ENCODE measurements at regions not wholly inside any gene's neighbourhood (a gene's known extent, or its start where the extent isn't known, plus 50 kb on each side); places are given as distances from the start of the nearest gene placed in this dataset.
A peak's percentile ranks its signal among the peaks of the same experiment; 100 is the strongest.

- Histone ChIP-seq H3K4me3 (no peak overlapping the region), H3K27ac (no peak overlapping the region), H3K4me1 (replicated peaks in 1 of 2) (no peaks in the 10 kb centered on the region)
- no peak for ATAC-seq (replicated peaks in 6 of 8)
- in situ Hi-C loops (cut with MboI; ENCODE audit: low pct_unique_long_range_greater_than_20kb in 2 of 9, low sequenced_read_pairs in 9 of 9, unreplicated experiment in 9 of 9) = no loop called here
- 0 to 100% (median 66%) methylated on average over 1 to 2 of the region's 2 CpGs; no CpG with 5 or more reads in 2 of the 10 experiments for WGBS, 10 experiments
Measured at GRCh38 chr9:29691145-29691544, 2117.9 kb upstream of the C9orf72 start.

- in situ Hi-C loops (cut with MboI; ENCODE audit: low pct_unique_long_range_greater_than_20kb in 2 of 9, low sequenced_read_pairs in 9 of 9, unreplicated experiment in 9 of 9) = no loop called here
- Histone ChIP-seq H3K4me1 (replicated peaks in 1 of 2) (no peaks in the 10 kb centered on the region), H3K4me3 (no peak overlapping the region), H3K27ac (no peak overlapping the region)
- peak in 4 of 8 experiments; percentile 25 to 80 (median 62) for ATAC-seq (replicated peaks in 6 of 8)
- 18 to 100% (median 40%) methylated on average over 1 to 6 of the region's 7 CpGs; no CpG with 5 or more reads in 2 of the 10 experiments for WGBS, 10 experiments
Measured at GRCh38 chr9:29691758-29692407, 2118.6 kb upstream of the C9orf72 start.

- ATAC-seq (replicated peaks in 6 of 8) = no peak
- Histone ChIP-seq H3K4me3 (no peak overlapping the region), H3K27ac (no peak overlapping the region), H3K4me1 (replicated peaks in 1 of 2) (no peaks in the 10 kb centered on the region)
- in situ Hi-C loops (cut with MboI; ENCODE audit: low pct_unique_long_range_greater_than_20kb in 2 of 9, low sequenced_read_pairs in 9 of 9, unreplicated experiment in 9 of 9) = no loop called here
- 0 to 100% (median 75%) methylated on average over 2 of the region's 2 CpGs; no CpG with 5 or more reads in 1 of the 10 experiments for WGBS, 10 experiments
Measured at GRCh38 chr9:29697011-29697410, 2123.7 kb upstream of the C9orf72 start.

GRCh38 chr9:29701559-29701958 lies 2128.3 kb upstream of the C9orf72 start:
- 0 to 100% (median 17%) methylated on average over 1 of the region's 1 CpG; no CpG with 5 or more reads in 5 of the 10 experiments for WGBS, 10 experiments
- no peak for ATAC-seq (replicated peaks in 6 of 8)
- in situ Hi-C loops (cut with MboI; ENCODE audit: low pct_unique_long_range_greater_than_20kb in 2 of 9, low sequenced_read_pairs in 9 of 9, unreplicated experiment in 9 of 9) = no loop called here
- H3K4me3 ChIP-seq = no peak overlapping the region
- H3K27ac ChIP-seq = no peak overlapping the region
- no peaks in the 10 kb centered on the region for H3K4me1 ChIP-seq (replicated peaks in 1 of 2)

GRCh38 chr9:29701971-29702370 lies 2128.7 kb upstream of the C9orf72 start:
- Histone ChIP-seq H3K4me1 (replicated peaks in 1 of 2) (no peaks in the 10 kb centered on the region), H3K27ac (no peak overlapping the region), H3K4me3 (no peak overlapping the region)
- no peak for ATAC-seq (replicated peaks in 6 of 8)
- in situ Hi-C loops (cut with MboI; ENCODE audit: low pct_unique_long_range_greater_than_20kb in 2 of 9, low sequenced_read_pairs in 9 of 9, unreplicated experiment in 9 of 9) = no loop called here

GRCh38 chr9:29714860-29715259 lies 2141.6 kb upstream of the C9orf72 start:
- peaks cover 0 to 13% of the 10 kb centered on the region in 2 donors for H3K4me1 ChIP-seq (replicated peaks in 1 of 2)
- WGBS, 10 experiments = 0 to 33% (median 10%) methylated on average over 1 to 2 of the region's 2 CpGs; no CpG with 5 or more reads in 3 of the 10 experiments
- in situ Hi-C loops (cut with MboI; ENCODE audit: low pct_unique_long_range_greater_than_20kb in 2 of 9, low sequenced_read_pairs in 9 of 9, unreplicated experiment in 9 of 9) = no loop called here
- peak in 4 of 8 experiments; percentile 27 to 60 (median 37) for ATAC-seq (replicated peaks in 6 of 8)
- H3K27ac ChIP-seq = no peak overlapping the region
- no peak overlapping the region for H3K4me3 ChIP-seq

GRCh38 chr9:29717631-29718030 lies 2144.3 kb upstream of the C9orf72 start:
- Histone ChIP-seq H3K4me3 (no peak overlapping the region), H3K4me1 (replicated peaks in 1 of 2) (peaks cover 0 to 13% of the 10 kb centered on the region in 2 donors), H3K27ac (no peak overlapping the region)
- WGBS, 10 experiments = 0 to 100% (median 72%) methylated on average over 1 to 2 of the region's 2 CpGs
- in situ Hi-C loops (cut with MboI; ENCODE audit: low pct_unique_long_range_greater_than_20kb in 2 of 9, low sequenced_read_pairs in 9 of 9, unreplicated experiment in 9 of 9) = no loop called here
- ATAC-seq (replicated peaks in 6 of 8) = no peak

- in situ Hi-C loops (cut with MboI; ENCODE audit: low pct_unique_long_range_greater_than_20kb in 2 of 9, low sequenced_read_pairs in 9 of 9, unreplicated experiment in 9 of 9) = loop anchor here in 1 of 9 experiments (25.0 kb wide), 1 partner anchor 93 kb away; no protein-coding TSS in a partner anchor
- ATAC-seq (replicated peaks in 6 of 8) = no peak
- no peaks in the 10 kb centered on the region for H3K4me1 ChIP-seq (replicated peaks in 1 of 2)
- H3K27ac ChIP-seq = no peak overlapping the region
- no peak overlapping the region for H3K4me3 ChIP-seq
- 0 to 92% (median 11%) methylated on average over 1 of the region's 1 CpG; no CpG with 5 or more reads in 3 of the 10 experiments for WGBS, 10 experiments
Measured at GRCh38 chr9:29730163-29730562, 2156.9 kb upstream of the C9orf72 start.

GRCh38 chr9:29740518-29740917 lies 2167.2 kb upstream of the C9orf72 start:
- H3K4me1 ChIP-seq (replicated peaks in 1 of 2) = no peaks in the 10 kb centered on the region
- no peak for ATAC-seq (replicated peaks in 6 of 8)
- no peak overlapping the region for H3K27ac ChIP-seq
- no peak overlapping the region for H3K4me3 ChIP-seq
- WGBS, 10 experiments = 0 to 100% (median 69%) methylated on average over 1 to 3 of the region's 3 CpGs
- in situ Hi-C loops (cut with MboI; ENCODE audit: low pct_unique_long_range_greater_than_20kb in 2 of 9, low sequenced_read_pairs in 9 of 9, unreplicated experiment in 9 of 9) = loop anchor here in 1 of 9 experiments (25.0 kb wide), 1 partner anchor 103 kb away; no protein-coding TSS in a partner anchor

DNA sequence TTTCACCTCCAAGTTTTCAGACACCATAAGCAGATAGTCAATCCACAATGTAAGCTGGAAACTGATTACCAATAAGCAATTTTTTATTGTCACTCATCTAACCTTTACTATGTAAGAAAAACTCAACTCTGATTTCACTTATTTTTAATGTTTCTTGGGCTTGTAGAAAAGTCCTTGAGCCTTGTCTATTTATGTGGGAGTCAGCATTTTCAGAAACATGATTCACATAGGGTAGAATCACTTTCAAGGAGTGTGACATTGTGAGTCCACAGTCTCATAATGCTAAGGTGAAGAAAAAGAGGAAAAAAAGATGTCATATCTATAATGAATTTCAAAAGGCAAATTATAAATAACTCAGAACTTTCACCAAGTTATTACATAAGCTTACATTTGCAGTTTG lies 2167.9 kb upstream of the C9orf72 start:
- no peaks in the 10 kb centered on the region for H3K4me1 ChIP-seq (replicated peaks in 1 of 2)
- H3K4me3 ChIP-seq = no peak overlapping the region
- H3K27ac ChIP-seq = no peak overlapping the region
- in situ Hi-C loops (cut with MboI; ENCODE audit: low pct_unique_long_range_greater_than_20kb in 2 of 9, low sequenced_read_pairs in 9 of 9, unreplicated experiment in 9 of 9) = loop anchor here in 1 of 9 experiments (25.0 kb wide), 1 partner anchor 104 kb away; no protein-coding TSS in a partner anchor
- ATAC-seq (replicated peaks in 6 of 8) = no peak

- Histone ChIP-seq H3K4me1 (replicated peaks in 1 of 2) (no peaks in the 10 kb centered on the region), H3K27ac (no peak overlapping the region), H3K4me3 (no peak overlapping the region)
- in situ Hi-C loops (cut with MboI; ENCODE audit: low pct_unique_long_range_greater_than_20kb in 2 of 9, low sequenced_read_pairs in 9 of 9, unreplicated experiment in 9 of 9) = no loop called here
- 0 to 78% (median 30%) methylated on average over 1 to 2 of the region's 2 CpGs for WGBS, 10 experiments
- ATAC-seq (replicated peaks in 6 of 8) = no peak
Measured at GRCh38 chr9:29750062-29750461, 2176.8 kb upstream of the C9orf72 start.

GRCh38 chr9:29751226-29751625 lies 2177.9 kb upstream of the C9orf72 start:
- in situ Hi-C loops (cut with MboI; ENCODE audit: low pct_unique_long_range_greater_than_20kb in 2 of 9, low sequenced_read_pairs in 9 of 9, unreplicated experiment in 9 of 9) = no loop called here
- no peak for ATAC-seq (replicated peaks in 6 of 8)
- Histone ChIP-seq H3K4me3 (no peak overlapping the region), H3K27ac (no peak overlapping the region), H3K4me1 (replicated peaks in 1 of 2) (no peaks in the 10 kb centered on the region)
- 0 to 100% (median 94%) methylated on average over 1 to 2 of the region's 2 CpGs for WGBS, 10 experiments

- no peak overlapping the region for H3K27ac ChIP-seq
- H3K4me3 ChIP-seq = no peak overlapping the region
- no peaks in the 10 kb centered on the region for H3K4me1 ChIP-seq (replicated peaks in 1 of 2)
- in situ Hi-C loops (cut with MboI; ENCODE audit: low pct_unique_long_range_greater_than_20kb in 2 of 9, low sequenced_read_pairs in 9 of 9, unreplicated experiment in 9 of 9) = no loop called here
- no peak for ATAC-seq (replicated peaks in 6 of 8)
Measured at GRCh38 chr9:29753638-29754037, 2180.4 kb upstream of the C9orf72 start.

- WGBS, 10 experiments = 0 to 100% (median 85%) methylated on average over 1 to 2 of the region's 2 CpGs
- Histone ChIP-seq H3K4me3 (no peak overlapping the region), H3K27ac (no peak overlapping the region), H3K4me1 (replicated peaks in 1 of 2) (no peaks in the 10 kb centered on the region)
- in situ Hi-C loops (cut with MboI; ENCODE audit: low pct_unique_long_range_greater_than_20kb in 2 of 9, low sequenced_read_pairs in 9 of 9, unreplicated experiment in 9 of 9) = no loop called here
- ATAC-seq (replicated peaks in 6 of 8) = no peak
Measured at GRCh38 chr9:29769019-29769418, 2195.7 kb upstream of the C9orf72 start.

Measured in motor neuron (in vitro differentiated cells).